ENCODE measurements at regions not wholly inside any gene's neighbourhood (a gene's known extent, or its start where the extent isn't known, plus 50 kb on each side); places are given as distances from the start of the nearest gene placed in this dataset.

GRCh38 chr6:150729188-150729748 lies 129.6 kb downstream of the PLEKHG1 start:
- BruUV-seq (replicated peaks): no TSS peak
- RAD21 ChIA-PET (ENCODE audit: unreplicated experiment): no interaction called here
- no peaks in the 10 kb centered on the region for H3K9me3 ChIP-seq (replicated peaks; ENCODE audit: control insufficient read depth, insufficient read depth, low read length)
- CTCF ChIA-PET: interaction anchor here (0.9 to 1.9 kb wide), 2 partner anchors 10 to 311 kb away, joined by 4 read pairs; no protein-coding TSS in a partner anchor
- no peak overlapping the region for H3K4me2 ChIP-seq (ENCODE audit: control insufficient read depth, insufficient read depth)
- FAIRE-seq (no peak), ATAC-seq (no peak), DNase-seq (ENCODE audit: low read depth, low spot score) (no peak)
- H3K4me3 ChIP-seq: no peak overlapping the region
- H3K36me3 ChIP-seq (ENCODE audit: control insufficient read depth in 2 of 2, insufficient read depth in 2 of 2, low read length in 1 of 2): peaks cover 0 to 2% of the 10 kb centered on the region in 2 experiments; a peak in 1 of 4 replicates
- H2AFZ ChIP-seq (ENCODE audit: control insufficient read depth, low read depth, low read length): no peak overlapping the region
- TF ChIP-seq, protein P1, sequence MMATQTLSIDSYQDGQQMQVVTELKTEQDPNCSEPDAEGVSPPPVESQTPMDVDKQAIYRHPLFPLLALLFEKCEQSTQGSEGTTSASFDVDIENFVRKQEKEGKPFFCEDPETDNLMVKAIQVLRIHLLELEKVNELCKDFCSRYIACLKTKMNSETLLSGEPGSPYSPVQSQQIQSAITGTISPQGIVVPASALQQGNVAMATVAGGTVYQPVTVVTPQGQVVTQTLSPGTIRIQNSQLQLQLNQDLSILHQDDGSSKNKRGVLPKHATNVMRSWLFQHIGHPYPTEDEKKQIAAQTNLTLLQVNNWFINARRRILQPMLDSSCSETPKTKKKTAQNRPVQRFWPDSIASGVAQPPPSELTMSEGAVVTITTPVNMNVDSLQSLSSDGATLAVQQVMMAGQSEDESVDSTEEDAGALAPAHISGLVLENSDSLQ (IDR thresholded peaks at IDR 0.05): no peak
- TF ChIP-seq CTCF (IDR thresholded peaks at IDR 0.05 in 2 of 3, conservative IDR thresholded peaks at IDR 0.05 in 1 of 3; ENCODE audit: control insufficient read depth in 2 of 3, extremely low read depth in 1 of 3, insufficient read depth in 1 of 3, low read depth in 3 of 3, low read length in 3 of 3) (no peak), MTA2 (IDR thresholded peaks at IDR 0.05; ENCODE audit: low read depth) (no peak), ZSCAN29 (IDR thresholded peaks at IDR 0.05) (no peak), MEF2B (IDR thresholded peaks at IDR 0.05; ENCODE audit: partially characterized antibody, poor library complexity, severe bottlenecking) (no peak)
- POLR2A ChIA-PET: interaction anchor here (0.6 kb wide), 1 partner anchor 597 kb away, joined by 5 read pairs; no protein-coding TSS in a partner anchor
- H3K4me1 ChIP-seq (ENCODE audit: control insufficient read depth, insufficient read depth, low read length): peaks cover 5% of the 10 kb centered on the region; the same call in 1 of the 2 replicates
- intact Hi-C loops (cut with micrococcal nuclease; ENCODE audit: unreplicated experiment): no loop called here
- in situ Hi-C loops (cut with MboI): no loop called here
- WGBS (ENCODE audit: insufficient coverage, insufficient replicate concordance, low lambda C conversion rate, missing lambda C conversion rate): 28% methylated on average over 7 of the region's 7 CpGs
- no peaks in the 10 kb centered on the region for H4K20me1 ChIP-seq (ENCODE audit: control insufficient read depth, insufficient read depth)
- SMC1A ChIA-PET (ENCODE audit: uncharacterized antibody, unreplicated experiment): interaction anchor here (1.4 kb wide), 2 partner anchors 86 to 97 kb away, joined by 3 to 4 read pairs; no protein-coding TSS in a partner anchor
- H3K79me2 ChIP-seq (ENCODE audit: control insufficient read depth, insufficient read depth, low read length): no peaks in the 10 kb centered on the region; the same call in 1 of the 2 replicates
- H3K27me3 ChIP-seq (replicated peaks in 1 of 2; ENCODE audit: control insufficient read depth in 2 of 2, insufficient read depth in 2 of 2, low read length in 1 of 2): no peaks in the 10 kb centered on the region
- H3K27ac ChIP-seq (ENCODE audit: control insufficient read depth, insufficient read depth): no peak overlapping the region
- no peak overlapping the region for H3K9ac ChIP-seq (ENCODE audit: control insufficient read depth, insufficient read depth, low read length)

Measured in GM12878 (cell line).